Suprapubic skin (tissue), 4 donors: ENCODE measurements at regions not wholly inside any gene's neighbourhood (a gene's known extent, or its start where the extent isn't known, plus 50 kb on each side); places are given as distances from the start of the nearest gene placed in this dataset.

ENCODE experiments used
- DNase-seq, 2 donors: peaks; one replicate each; pipeline ENCODE4 v3.0.0-alpha.2; 2019; ENCODE audit warnings: low spot score in 2 of 2
- H3K27ac ChIP-seq: fragments of 200-600 bp; sonication (generic); one replicate; pipeline ENCODE4 v1.5.1; 2019
- H3K27me3 ChIP-seq: fragments of 200-600 bp; sonication (generic); one replicate; pipeline ENCODE4 v1.5.1; 2019
- H3K36me3 ChIP-seq: fragments of 200-600 bp; sonication (generic); one replicate; pipeline ENCODE4 v1.5.1; 2019
- H3K4me1 ChIP-seq: fragments of 200-600 bp; sonication (generic); one replicate; pipeline ENCODE4 v1.5.1; 2019
- H3K4me3 ChIP-seq: fragments of 200-600 bp; sonication (generic); one replicate; pipeline ENCODE4 v1.5.1; 2019; ENCODE audit warnings: mild to moderate bottlenecking
- H3K9me3 ChIP-seq: fragments of 200-600 bp; sonication (generic); one replicate; pipeline ENCODE4 v1.5.1; 2019
- EP300 ChIP-seq: sonication (generic); formaldehyde crosslinking; IDR thresholded peaks from one replicate; pipeline ENCODE4 v1.6.1; 2017; ENCODE audit warnings: antibody characterized with exemption
- POLR2A ChIP-seq, 2 donors: fragments of 450-650 bp; IDR thresholded peaks; one replicate each; pipeline ENCODE4 v1.6.1; 2017; ENCODE audit warnings: antibody characterized with exemption in 2 of 2, mild to moderate bottlenecking in 2 of 2, moderate library complexity in 2 of 2
- POLR2AphosphoS5 ChIP-seq, 3 donors: sonication (generic); formaldehyde crosslinking; IDR thresholded peaks; one replicate each; pipeline ENCODE4 v1.6.1; 2017; ENCODE audit warnings: antibody characterized with exemption in 3 of 3
- WGBS: methylation state at CpG from one replicate; pipeline ENCODE4 v1.1.5; 2018; 5-methylcytosine and 5-hydroxymethylcytosine counted together
- TF ChIP-seq, protein P1 (sequence below), 2 donors: fragments of 200-600 bp in 1 of 2; fragments of 450-650 bp in 1 of 2; sonication (generic) in 1 of 2; IDR thresholded peaks; one replicate each; pipeline ENCODE4 v1.5.1; 2016 to 2019; ENCODE audit warnings: antibody characterized with exemption in 2 of 2, mild to moderate bottlenecking in 1 of 2, moderate library complexity in 1 of 2

DNA sequence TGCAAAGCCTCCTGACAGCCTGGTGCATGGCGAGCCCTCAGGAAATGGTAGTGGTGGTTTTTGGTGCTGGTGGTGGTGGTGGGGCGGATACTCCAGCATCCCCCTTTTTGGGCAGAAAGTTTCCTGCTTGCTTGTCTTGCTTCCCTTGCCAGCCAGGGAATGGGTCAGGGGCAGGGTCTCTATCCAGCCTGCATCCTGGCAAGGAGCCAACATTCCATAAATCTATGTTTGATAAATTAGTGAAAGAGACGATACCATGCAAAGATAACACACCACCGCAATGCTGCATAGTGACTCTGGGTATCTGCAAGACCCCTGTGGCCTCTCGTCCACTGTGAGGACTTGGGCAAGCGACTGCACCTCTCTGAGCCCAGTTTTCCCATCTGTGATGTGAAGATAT, 246.2 kb downstream of the LRFN2 start:
- 73% methylated on average over 6 of the region's 6 CpGs for WGBS
- Histone ChIP-seq H3K4me1 (no peaks in the 10 kb centered on the region), H3K9me3 (no peaks in the 10 kb centered on the region), H3K36me3 (no peaks in the 10 kb centered on the region), H3K27me3 (peaks cover 24% of the 10 kb centered on the region), H3K4me3 (no peak overlapping the region), H3K27ac (no peak overlapping the region)
- TF ChIP-seq POLR2AphosphoS5 (IDR thresholded peaks at IDR 0.05) (no peak), EP300 (no peak), POLR2A (IDR thresholded peaks at IDR 0.05) (no peak)
- TF ChIP-seq, protein P1, sequence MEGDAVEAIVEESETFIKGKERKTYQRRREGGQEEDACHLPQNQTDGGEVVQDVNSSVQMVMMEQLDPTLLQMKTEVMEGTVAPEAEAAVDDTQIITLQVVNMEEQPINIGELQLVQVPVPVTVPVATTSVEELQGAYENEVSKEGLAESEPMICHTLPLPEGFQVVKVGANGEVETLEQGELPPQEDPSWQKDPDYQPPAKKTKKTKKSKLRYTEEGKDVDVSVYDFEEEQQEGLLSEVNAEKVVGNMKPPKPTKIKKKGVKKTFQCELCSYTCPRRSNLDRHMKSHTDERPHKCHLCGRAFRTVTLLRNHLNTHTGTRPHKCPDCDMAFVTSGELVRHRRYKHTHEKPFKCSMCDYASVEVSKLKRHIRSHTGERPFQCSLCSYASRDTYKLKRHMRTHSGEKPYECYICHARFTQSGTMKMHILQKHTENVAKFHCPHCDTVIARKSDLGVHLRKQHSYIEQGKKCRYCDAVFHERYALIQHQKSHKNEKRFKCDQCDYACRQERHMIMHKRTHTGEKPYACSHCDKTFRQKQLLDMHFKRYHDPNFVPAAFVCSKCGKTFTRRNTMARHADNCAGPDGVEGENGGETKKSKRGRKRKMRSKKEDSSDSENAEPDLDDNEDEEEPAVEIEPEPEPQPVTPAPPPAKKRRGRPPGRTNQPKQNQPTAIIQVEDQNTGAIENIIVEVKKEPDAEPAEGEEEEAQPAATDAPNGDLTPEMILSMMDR (IDR thresholded peaks at IDR 0.05), result no peak
- peak; percentile 15 to 50 for DNase-seq

DNA sequence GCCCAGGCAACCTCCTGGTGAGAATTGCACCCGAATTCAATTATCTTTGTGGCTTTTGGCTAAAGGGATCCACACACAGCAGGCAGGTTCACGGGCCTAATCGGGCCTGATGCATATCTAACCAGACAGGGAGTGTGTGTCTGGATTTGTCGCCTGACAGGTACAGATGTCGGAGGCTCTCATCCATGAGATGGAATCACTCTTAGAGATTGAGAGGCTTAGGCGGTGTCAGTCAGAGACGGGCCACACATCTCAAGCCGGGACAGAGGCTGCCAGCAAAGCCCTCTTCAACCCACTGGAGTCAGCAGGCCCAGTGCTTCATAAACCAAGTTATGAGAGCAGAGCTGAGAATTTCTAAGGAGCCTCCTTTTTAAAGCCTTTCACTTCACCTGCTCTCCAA, 247.0 kb downstream of the LRFN2 start:
- DNase-seq, result peak; percentile 26
- whole genome bisulfite sequencing, result 80% methylated on average over 8 of the region's 8 CpGs
- Histone ChIP-seq H3K4me3 (no peak overlapping the region), H3K36me3 (no peaks in the 10 kb centered on the region), H3K27ac (no peak overlapping the region), H3K4me1 (no peaks in the 10 kb centered on the region), H3K9me3 (no peaks in the 10 kb centered on the region), H3K27me3 (peaks cover 31% of the 10 kb centered on the region)
- no peak for TF ChIP-seq EP300
- TF ChIP-seq POLR2A (IDR thresholded peaks at IDR 0.05), result no peak
- TF ChIP-seq, protein P1 (IDR thresholded peaks at IDR 0.05), result no peak

DNA sequence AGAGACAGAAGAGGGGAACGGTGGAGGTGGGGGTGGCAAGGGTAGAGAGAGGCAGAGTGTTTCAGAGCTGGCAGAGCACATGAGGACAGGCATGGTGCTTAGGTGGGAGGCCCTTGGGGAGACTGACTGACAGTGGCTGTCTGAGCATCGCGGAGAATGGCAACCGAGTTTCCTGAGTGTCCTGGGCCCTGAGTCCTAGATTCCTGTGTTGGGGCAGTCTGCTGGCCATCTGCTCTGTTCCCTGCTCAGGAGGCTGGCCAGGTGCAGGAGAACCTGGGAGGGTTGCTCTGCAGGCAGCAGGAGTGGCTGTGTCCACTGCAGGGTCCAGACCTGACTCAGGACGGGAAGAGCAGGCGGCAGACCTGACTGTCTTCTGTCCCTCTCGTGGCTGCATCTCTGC, 248.9 kb downstream of the LRFN2 start:
- Histone ChIP-seq H3K27ac (no peak overlapping the region), H3K27me3 (peaks cover 46% of the 10 kb centered on the region), H3K4me3 (no peak overlapping the region), H3K36me3 (no peaks in the 10 kb centered on the region), H3K9me3 (no peaks in the 10 kb centered on the region), H3K4me1 (no peaks in the 10 kb centered on the region)
- TF ChIP-seq POLR2AphosphoS5 (IDR thresholded peaks at IDR 0.05) (no peak), POLR2A (IDR thresholded peaks at IDR 0.05) (no peak), EP300 (no peak)
- TF ChIP-seq, protein P1 (IDR thresholded peaks at IDR 0.05), result no peak
- WGBS, result 81% methylated on average over 7 of the region's 7 CpGs
- peak in 1 of 2 donors; percentile 19 for DNase-seq

DNA sequence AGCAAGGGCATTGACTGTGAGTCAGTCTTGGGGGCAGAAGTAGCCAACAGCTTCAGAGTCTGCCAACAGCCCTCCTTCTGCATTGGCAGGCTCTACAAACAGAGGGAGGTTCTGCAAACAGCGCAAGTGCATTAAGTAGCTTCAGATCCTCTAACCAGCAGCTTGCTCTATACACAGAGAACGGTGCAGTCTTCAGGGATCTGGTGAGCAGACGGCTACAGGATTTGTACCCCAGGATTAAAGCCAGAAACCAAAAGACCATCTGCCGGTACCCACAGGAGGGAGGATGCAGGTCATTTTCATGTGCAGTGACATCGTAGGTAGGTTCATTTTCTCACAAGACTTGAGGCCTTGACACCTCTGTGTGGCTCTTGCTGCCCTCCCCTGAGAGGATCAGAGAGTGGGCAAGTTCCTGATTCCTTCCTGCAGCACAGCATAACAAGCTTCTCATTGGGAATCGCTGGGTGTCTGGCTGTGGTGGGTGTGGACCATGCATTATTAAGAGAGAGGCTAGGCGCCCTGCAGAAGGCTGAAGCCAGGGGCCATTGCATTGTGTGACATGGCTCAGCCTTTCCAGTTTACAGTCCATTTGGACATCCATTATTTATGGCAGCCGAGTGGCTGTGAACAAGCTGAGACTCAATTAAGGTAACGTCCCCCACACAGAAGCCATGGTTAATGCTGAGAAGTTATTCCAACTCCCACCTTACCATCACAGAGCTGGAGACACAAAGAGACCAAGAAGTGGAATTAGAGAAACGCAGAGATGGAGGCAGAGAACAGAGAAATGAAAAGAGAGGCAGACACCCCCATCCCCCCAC, 250.0 kb downstream of the LRFN2 start:
- no peaks in the 10 kb centered on the region for H3K9me3 ChIP-seq
- no peak for TF ChIP-seq POLR2AphosphoS5 (IDR thresholded peaks at IDR 0.05)
- TF ChIP-seq EP300, result no peak
- TF ChIP-seq POLR2A (IDR thresholded peaks at IDR 0.05), result no peak
- TF ChIP-seq, protein P1 (IDR thresholded peaks at IDR 0.05), result no peak
- WGBS, result 75% methylated on average over 10 of the region's 10 CpGs

DNA sequence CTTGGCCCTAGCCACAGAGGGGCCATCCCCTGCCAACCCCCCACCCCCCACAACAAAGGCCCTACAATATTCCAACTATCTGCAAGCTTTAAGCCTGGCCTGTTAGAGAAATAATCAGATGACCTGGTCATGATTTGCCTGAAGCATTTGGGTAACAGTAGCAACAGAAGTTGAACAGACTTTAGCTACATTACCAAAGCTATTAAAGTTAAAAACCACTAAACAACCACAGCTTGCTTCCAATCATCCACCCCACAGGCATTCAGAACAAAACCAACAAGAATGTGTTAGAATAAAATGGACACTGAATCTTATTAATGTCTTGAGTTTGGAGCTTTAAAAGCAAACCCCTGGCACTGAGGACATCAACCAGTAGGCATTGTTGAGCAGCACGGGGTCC, 250.9 kb downstream of the LRFN2 start:
- H3K4me3 ChIP-seq, result no peak overlapping the region
- H3K9me3 ChIP-seq, result no peaks in the 10 kb centered on the region
- no peak overlapping the region for H3K27ac ChIP-seq
- WGBS, result 93% methylated on average over 1 of the region's 1 CpG
- H3K27me3 ChIP-seq, result peaks cover 52% of the 10 kb centered on the region
- H3K36me3 ChIP-seq, result no peaks in the 10 kb centered on the region
- H3K4me1 ChIP-seq, result no peaks in the 10 kb centered on the region
- no peak for DNase-seq
- TF ChIP-seq EP300 (no peak), POLR2AphosphoS5 (IDR thresholded peaks at IDR 0.05) (no peak), POLR2A (IDR thresholded peaks at IDR 0.05) (no peak)
- TF ChIP-seq, protein P1 (IDR thresholded peaks at IDR 0.05), result no peak

More for the DNA sequence above, 250.0 kb downstream of the LRFN2 start:
- peaks cover 52% of the 10 kb centered on the region for H3K27me3 ChIP-seq
- no peaks in the 10 kb centered on the region for H3K4me1 ChIP-seq
- H3K27ac ChIP-seq, result no peak overlapping the region
- DNase-seq, result no peak
- H3K36me3 ChIP-seq, result no peaks in the 10 kb centered on the region
- H3K4me3 ChIP-seq, result no peak overlapping the region
